OCI-LY3 (cell line): ENCODE measurements at regions not wholly inside any gene's neighbourhood (a gene's known extent, or its start where the extent isn't known, plus 50 kb on each side); places are given as distances from the start of the nearest gene placed in this dataset.
"Not testable (repeated sequence)": the region's sequence is repeated elsewhere in the genome, so short reads cannot be mapped to it uniquely, and the experiment has no call there.

ENCODE experiments used
- EZH2phosphoT487 ChIP-seq: fragments of 200-600 bp; shearing (Covaris generic); IDR thresholded peaks from 2 replicates; pipeline ENCODE4 v1.6.1; 2018; ENCODE audit warnings: antibody characterized with exemption, mixed run types, low read depth
- TF ChIP-seq, protein P1 (sequence below): fragments of 200-600, 300-600 bp; sonication (generic); IDR thresholded peaks from 2 replicates; pipeline ENCODE4 v1.5.1; 2014; ENCODE audit warnings: antibody characterized with exemption, low read length, low read depth

DNA sequence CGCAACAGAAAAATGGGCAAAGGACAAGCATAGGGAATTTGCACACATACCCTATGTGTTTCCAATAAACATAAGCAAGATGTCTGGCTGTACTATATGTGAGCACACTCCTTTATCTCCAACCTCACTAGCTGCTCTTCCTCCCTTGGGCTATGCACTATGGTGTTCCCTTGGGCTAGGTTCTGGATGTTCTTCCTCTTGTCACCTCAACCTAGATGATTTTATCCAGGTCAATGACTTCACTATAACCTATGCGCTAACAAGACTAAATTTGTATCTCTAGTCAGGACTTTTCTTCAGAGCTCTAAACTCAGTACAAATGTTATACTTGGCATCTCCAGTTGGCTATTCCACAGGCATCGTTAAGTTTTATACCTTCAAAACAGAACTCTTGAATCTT, 66.0 kb downstream of the B4GALT7 start:
- TF ChIP-seq, protein P1, sequence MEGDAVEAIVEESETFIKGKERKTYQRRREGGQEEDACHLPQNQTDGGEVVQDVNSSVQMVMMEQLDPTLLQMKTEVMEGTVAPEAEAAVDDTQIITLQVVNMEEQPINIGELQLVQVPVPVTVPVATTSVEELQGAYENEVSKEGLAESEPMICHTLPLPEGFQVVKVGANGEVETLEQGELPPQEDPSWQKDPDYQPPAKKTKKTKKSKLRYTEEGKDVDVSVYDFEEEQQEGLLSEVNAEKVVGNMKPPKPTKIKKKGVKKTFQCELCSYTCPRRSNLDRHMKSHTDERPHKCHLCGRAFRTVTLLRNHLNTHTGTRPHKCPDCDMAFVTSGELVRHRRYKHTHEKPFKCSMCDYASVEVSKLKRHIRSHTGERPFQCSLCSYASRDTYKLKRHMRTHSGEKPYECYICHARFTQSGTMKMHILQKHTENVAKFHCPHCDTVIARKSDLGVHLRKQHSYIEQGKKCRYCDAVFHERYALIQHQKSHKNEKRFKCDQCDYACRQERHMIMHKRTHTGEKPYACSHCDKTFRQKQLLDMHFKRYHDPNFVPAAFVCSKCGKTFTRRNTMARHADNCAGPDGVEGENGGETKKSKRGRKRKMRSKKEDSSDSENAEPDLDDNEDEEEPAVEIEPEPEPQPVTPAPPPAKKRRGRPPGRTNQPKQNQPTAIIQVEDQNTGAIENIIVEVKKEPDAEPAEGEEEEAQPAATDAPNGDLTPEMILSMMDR, result not testable (repeated sequence)
- not testable (repeated sequence) for TF ChIP-seq EZH2phosphoT487
